Activated T-helper 2 cell treated with anti-CD3 and anti-CD28 coated beads, Interferon-gamma antibody, Interleukin-2, Interleukin-4, amounts not matched to agents 10 μg/mL and 5 μg/mL and 100 μg/mL, durations not matched to agents 14 hours and 24 hours and 36 hours (primary cell): ENCODE measurements at regions not wholly inside any gene's neighbourhood (a gene's known extent, or its start where the extent isn't known, plus 50 kb on each side); places are given as distances from the start of the nearest gene placed in this dataset.

Source experiments
- DNase-seq: peaks from one replicate; pipeline ENCODE4 v3.0.0; 2021; ENCODE audit warnings: low spot score
- H3K27ac Mint-ChIP-seq: one replicate; pipeline ENCODE4 v1.8.0; 2021; ENCODE audit warnings: mixed read lengths
- H3K27me3 Mint-ChIP-seq: one replicate; pipeline ENCODE4 v1.8.0; 2021; ENCODE audit warnings: low read depth, mixed read lengths
- H3K36me3 Mint-ChIP-seq: one replicate; pipeline ENCODE4 v1.8.0; 2021; ENCODE audit warnings: low read depth, mixed read lengths
- H3K4me1 Mint-ChIP-seq: one replicate; pipeline ENCODE4 v1.8.0; 2021; ENCODE audit warnings: low read depth, mixed read lengths
- H3K4me3 Mint-ChIP-seq: one replicate; pipeline ENCODE4 v1.8.0; 2021; ENCODE audit warnings: low read depth, mild to moderate bottlenecking, moderate library complexity, mixed read lengths
- H3K9me3 Mint-ChIP-seq: one replicate; pipeline ENCODE4 v1.8.0; 2021; ENCODE audit warnings: mixed read lengths
- intact Hi-C: fragments of 100-400 bp; cut with micrococcal nuclease; formaldehyde crosslinking; loops from one replicate; pipeline ENCODE4 v1.15.1; 2023

GRCh38 chr1:59071289-59071688 is 225.6 kb upstream of the FGGY start:
- peaks cover 14% of the 10 kb centered on the region for H3K36me3 Mint-ChIP-seq
- no peak for DNase-seq
- H3K4me3 Mint-ChIP-seq = peak overlapping the region; percentile 7
- intact Hi-C loops = loop anchor here (5.0 kb wide), 1 partner anchor 56 kb away; no protein-coding TSS in a partner anchor
- peaks cover 23% of the 10 kb centered on the region for H3K4me1 Mint-ChIP-seq
- H3K27ac Mint-ChIP-seq = peak overlapping the region; percentile 50
- H3K27me3 Mint-ChIP-seq = no peaks in the 10 kb centered on the region
- peaks cover 5% of the 10 kb centered on the region for H3K9me3 Mint-ChIP-seq

DNA sequence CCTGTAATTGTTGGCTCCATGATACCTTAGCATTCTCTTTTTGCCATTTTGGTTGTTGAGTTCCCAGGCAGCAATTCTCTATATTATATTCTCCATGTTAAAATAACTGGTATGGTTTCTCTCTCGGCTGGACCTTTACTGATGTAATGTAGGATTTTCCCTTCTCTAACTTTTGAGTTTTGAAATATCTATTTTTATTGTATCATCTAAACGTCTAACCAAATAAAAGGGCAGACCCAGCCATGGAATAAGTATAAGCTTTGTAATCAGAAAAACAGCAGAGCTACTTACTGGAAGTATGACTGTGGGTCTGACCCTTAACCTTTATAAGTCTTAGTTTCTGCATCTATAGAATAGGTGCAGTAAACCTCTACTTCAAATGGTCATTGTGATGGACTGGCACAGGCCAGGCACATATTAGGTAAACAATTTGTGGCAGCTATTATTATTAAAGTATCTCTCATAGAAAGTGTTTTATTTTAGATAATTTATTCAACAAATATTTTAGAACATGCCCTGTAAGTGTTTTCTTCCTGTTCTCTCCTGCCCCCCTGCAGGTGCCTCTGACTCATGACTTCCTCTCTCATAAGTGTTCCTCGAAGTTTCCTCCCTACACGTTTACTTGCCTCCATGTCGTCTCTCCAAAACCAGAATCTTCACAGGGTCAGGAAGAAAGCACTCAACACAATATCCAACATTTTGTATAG is 224.9 kb upstream of the FGGY start:
- peak overlapping the region; percentile 75 for H3K27ac Mint-ChIP-seq
- H3K4me3 Mint-ChIP-seq = peak overlapping the region; percentile 7
- no peak for DNase-seq
- peaks cover 23% of the 10 kb centered on the region for H3K4me1 Mint-ChIP-seq
- peaks cover 5% of the 10 kb centered on the region for H3K9me3 Mint-ChIP-seq
- no peaks in the 10 kb centered on the region for H3K27me3 Mint-ChIP-seq
- H3K36me3 Mint-ChIP-seq = peaks cover 14% of the 10 kb centered on the region
- intact Hi-C loops = loop anchor here (5.0 kb wide), 1 partner anchor 55 kb away; no protein-coding TSS in a partner anchor

- intact Hi-C loops = loop anchor here (5.0 kb wide), 1 partner anchor 55 kb away; no protein-coding TSS in a partner anchor
- no peaks in the 10 kb centered on the region for H3K27me3 Mint-ChIP-seq
- peak overlapping the region; percentile 75 for H3K27ac Mint-ChIP-seq
- H3K4me3 Mint-ChIP-seq = no peak overlapping the region
- H3K36me3 Mint-ChIP-seq = peaks cover 14% of the 10 kb centered on the region
- H3K9me3 Mint-ChIP-seq = peaks cover 5% of the 10 kb centered on the region
- peaks cover 23% of the 10 kb centered on the region for H3K4me1 Mint-ChIP-seq
- no peak for DNase-seq
Measured at GRCh38 chr1:59072583-59072947, 224.3 kb upstream of the FGGY start.

DNA sequence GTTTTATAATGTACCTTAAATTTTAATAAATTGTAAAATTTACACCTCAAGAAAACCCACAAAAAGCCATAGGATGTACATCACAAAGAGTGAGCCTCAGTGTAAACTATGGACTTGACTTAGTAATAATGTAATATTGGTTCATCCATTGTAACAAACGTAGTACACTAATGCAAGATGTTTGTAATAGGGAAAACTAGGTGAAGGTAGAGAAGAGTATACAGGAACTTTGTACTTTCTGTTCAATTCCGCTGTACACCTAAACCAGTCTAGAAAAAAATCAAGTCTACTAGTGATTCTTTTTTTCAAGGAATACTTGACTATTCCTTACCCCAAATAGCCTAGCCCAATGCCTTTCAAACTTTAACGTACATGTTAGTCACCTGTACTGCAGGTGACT is 222.3 kb upstream of the FGGY start:
- no peak for DNase-seq
- no peak overlapping the region for H3K27ac Mint-ChIP-seq
- peaks cover 14% of the 10 kb centered on the region for H3K36me3 Mint-ChIP-seq
- no peak overlapping the region for H3K4me3 Mint-ChIP-seq
- no peaks in the 10 kb centered on the region for H3K27me3 Mint-ChIP-seq
- H3K4me1 Mint-ChIP-seq = peaks cover 35% of the 10 kb centered on the region
- intact Hi-C loops = loop anchor here (5.0 kb wide), 1 partner anchor 53 kb away; no protein-coding TSS in a partner anchor
- H3K9me3 Mint-ChIP-seq = peaks cover 5% of the 10 kb centered on the region

- intact Hi-C loops = no loop called here
- peaks cover 5% of the 10 kb centered on the region for H3K9me3 Mint-ChIP-seq
- H3K27ac Mint-ChIP-seq = no peak overlapping the region
- peaks cover 14% of the 10 kb centered on the region for H3K36me3 Mint-ChIP-seq
- peaks cover 39% of the 10 kb centered on the region for H3K4me1 Mint-ChIP-seq
- DNase-seq = no peak
- H3K4me3 Mint-ChIP-seq = no peak overlapping the region
- H3K27me3 Mint-ChIP-seq = no peaks in the 10 kb centered on the region
Measured at GRCh38 chr1:59075021-59075420, 221.9 kb upstream of the FGGY start.

DNA sequence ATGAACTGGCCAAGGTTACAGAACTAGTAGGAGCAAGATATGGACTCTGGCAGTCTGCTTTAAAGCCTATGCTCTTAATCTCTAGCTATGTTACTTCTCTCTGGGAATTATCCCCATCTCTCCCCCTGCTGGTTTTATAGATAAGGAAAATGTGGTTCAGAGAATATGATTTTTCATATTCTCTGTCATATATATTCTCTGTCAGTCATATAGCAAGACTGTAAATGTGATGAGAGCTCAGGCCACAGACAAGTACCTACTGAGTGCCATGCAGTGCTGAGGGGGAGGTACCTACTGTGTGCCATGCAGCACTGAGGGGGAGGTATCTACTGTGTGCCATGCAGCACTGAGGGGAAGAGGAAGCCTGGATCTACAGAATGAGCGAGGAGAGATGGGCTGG is 220.3 kb upstream of the FGGY start:
- DNase-seq = no peak
- intact Hi-C loops = no loop called here
- Mint-ChIP-seq H3K27me3 (no peaks in the 10 kb centered on the region), H3K9me3 (peaks cover 5% of the 10 kb centered on the region), H3K4me3 (no peak overlapping the region), H3K4me1 (peaks cover 31% of the 10 kb centered on the region), H3K27ac (no peak overlapping the region), H3K36me3 (peaks cover 8% of the 10 kb centered on the region)

DNA sequence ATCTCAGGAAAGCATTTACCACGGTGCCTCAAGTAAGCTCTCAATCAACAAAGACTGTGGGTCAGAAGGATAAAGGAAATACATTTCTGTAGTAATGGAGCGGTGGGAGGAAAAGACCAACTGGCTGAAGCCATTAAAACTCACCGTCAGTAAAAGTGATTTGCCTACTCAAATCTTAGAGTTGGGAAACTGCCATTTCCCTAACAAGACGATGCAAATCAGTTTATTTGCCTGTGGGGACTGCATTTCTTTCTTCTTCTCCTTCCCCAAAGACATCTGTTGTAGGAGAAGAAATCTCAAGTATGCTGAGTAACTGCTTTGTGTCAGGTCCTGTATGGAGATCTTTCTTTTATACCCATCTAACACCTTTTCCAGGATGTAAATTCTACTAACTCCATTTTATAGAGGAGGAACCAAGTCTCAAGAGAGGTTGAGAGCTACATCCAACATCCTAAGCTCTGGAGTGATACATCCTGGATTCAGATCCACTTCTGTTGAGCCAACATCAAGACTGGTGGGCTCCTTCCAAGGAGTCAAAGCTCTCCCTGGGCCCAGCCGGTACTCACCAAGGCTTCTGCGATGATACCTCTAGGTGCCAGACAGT is 219.3 kb upstream of the FGGY start:
- Mint-ChIP-seq H3K36me3 (peaks cover under 1% of the 10 kb centered on the region), H3K27ac (no peak overlapping the region), H3K9me3 (peaks cover under 1% of the 10 kb centered on the region), H3K4me1 (peaks cover 23% of the 10 kb centered on the region), H3K27me3 (no peaks in the 10 kb centered on the region), H3K4me3 (no peak overlapping the region)
- no peak for DNase-seq
- intact Hi-C loops = no loop called here

DNA sequence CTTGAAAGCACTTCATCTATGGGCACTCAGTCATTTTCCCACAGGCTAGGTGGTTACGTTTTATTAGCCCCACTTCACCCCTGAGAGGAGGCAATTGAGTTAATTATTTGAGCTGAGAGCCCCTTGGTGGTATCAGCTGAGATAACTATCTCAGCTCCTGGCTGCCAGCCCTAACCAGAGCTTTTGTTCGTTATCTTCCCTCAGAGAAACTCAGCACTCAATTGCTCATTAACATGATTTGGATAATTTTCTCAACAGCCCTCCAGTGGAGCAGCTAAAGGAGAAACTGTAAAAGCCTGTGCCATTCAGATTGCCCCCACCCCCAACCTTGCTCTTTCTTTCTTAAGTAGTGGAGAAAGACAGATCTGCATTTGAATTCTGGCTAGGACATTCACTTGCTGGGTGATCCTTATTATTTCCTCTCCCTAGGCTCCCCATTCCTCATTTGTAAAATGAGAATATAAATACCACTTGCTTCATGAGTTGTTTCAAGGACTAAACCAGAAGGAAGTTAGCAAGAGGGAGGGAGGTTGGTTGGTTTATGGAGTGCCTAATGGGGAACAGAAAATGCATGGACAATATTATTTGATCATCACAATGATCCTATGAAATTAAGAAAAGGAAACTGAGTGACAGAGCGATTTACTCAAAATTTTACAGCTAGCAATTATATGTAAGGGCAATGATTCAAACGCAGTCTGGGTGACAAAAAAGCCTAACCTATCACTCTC is 218.7 kb upstream of the FGGY start:
- DNase-seq = no peak
- Mint-ChIP-seq H3K9me3 (no peaks in the 10 kb centered on the region), H3K36me3 (no peaks in the 10 kb centered on the region), H3K27me3 (no peaks in the 10 kb centered on the region), H3K27ac (no peak overlapping the region), H3K4me3 (no peak overlapping the region), H3K4me1 (peaks cover 21% of the 10 kb centered on the region)
- intact Hi-C loops = no loop called here

DNA sequence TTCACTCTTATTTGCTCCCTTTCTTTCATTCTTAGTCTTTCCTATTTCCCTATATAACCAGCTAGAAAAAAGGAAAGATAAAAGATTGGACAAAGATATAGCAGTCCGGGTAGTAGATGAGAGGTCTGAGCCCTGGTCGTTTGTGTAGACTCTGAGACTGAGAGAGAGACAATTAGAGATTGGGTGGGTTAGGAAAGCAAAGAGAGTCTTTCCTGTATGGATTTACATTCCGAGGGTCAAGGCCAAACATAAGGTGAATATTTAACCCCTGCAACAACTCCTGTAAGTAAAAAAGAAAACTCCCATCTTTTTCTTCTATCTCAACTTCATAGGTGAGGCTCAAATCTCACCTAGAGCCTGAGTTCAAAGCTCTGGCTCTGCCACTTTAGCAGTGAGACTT is 218.0 kb upstream of the FGGY start:
- H3K27me3 Mint-ChIP-seq = no peaks in the 10 kb centered on the region
- H3K27ac Mint-ChIP-seq = no peak overlapping the region
- H3K4me3 Mint-ChIP-seq = no peak overlapping the region
- peaks cover 21% of the 10 kb centered on the region for H3K4me1 Mint-ChIP-seq
- no peaks in the 10 kb centered on the region for H3K9me3 Mint-ChIP-seq
- no peak for DNase-seq
- intact Hi-C loops = no loop called here
- H3K36me3 Mint-ChIP-seq = no peaks in the 10 kb centered on the region

GRCh38 chr1:59079434-59080140 is 217.3 kb upstream of the FGGY start:
- H3K27ac Mint-ChIP-seq = no peak overlapping the region
- no peak for DNase-seq
- no peaks in the 10 kb centered on the region for H3K27me3 Mint-ChIP-seq
- H3K4me1 Mint-ChIP-seq = peaks cover 28% of the 10 kb centered on the region
- H3K4me3 Mint-ChIP-seq = no peak overlapping the region
- no peaks in the 10 kb centered on the region for H3K9me3 Mint-ChIP-seq
- no peaks in the 10 kb centered on the region for H3K36me3 Mint-ChIP-seq
- intact Hi-C loops = no loop called here

DNA sequence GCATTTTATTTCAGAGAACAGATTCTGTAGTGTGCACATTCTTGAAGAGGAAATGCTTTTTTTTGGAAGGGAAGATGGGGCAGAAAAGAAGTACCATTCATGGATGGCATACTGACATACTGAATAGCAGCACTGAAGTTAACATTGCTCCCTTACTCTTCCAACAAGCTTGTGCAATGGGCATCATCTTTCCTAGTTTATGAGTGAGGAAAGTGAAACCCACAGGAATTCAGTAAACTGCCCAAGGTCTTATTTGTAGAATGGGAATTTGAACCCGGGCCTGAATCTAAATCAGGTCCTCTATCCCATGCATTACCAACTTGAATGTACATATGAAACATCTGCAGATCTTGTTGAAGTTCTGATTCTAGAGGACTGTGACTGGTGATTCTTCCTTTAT is 215.7 kb upstream of the FGGY start:
- Mint-ChIP-seq H3K27ac (no peak overlapping the region), H3K9me3 (no peaks in the 10 kb centered on the region), H3K4me1 (peaks cover 29% of the 10 kb centered on the region), H3K27me3 (no peaks in the 10 kb centered on the region), H3K4me3 (no peak overlapping the region), H3K36me3 (no peaks in the 10 kb centered on the region)
- no peak for DNase-seq
- intact Hi-C loops = no loop called here

- DNase-seq = no peak
- H3K27me3 Mint-ChIP-seq = no peaks in the 10 kb centered on the region
- no peak overlapping the region for H3K27ac Mint-ChIP-seq
- no peaks in the 10 kb centered on the region for H3K9me3 Mint-ChIP-seq
- H3K4me1 Mint-ChIP-seq = peaks cover 29% of the 10 kb centered on the region
- H3K36me3 Mint-ChIP-seq = no peaks in the 10 kb centered on the region
- H3K4me3 Mint-ChIP-seq = no peak overlapping the region
- intact Hi-C loops = no loop called here
Measured at GRCh38 chr1:59081795-59082194, 215.1 kb upstream of the FGGY start.
